ENCODE measurements at regions not wholly inside any gene's neighbourhood (a gene's known extent, or its start where the extent isn't known, plus 50 kb on each side); places are given as distances from the start of the nearest gene placed in this dataset.

- TF ChIP-seq ZBTB33 (IDR thresholded peaks at IDR 0.05) (no peak), JUND (IDR thresholded peaks at IDR 0.05) (no peak), RAD21 (IDR thresholded peaks at IDR 0.05) (no peak), FOXA2 (IDR thresholded peaks at IDR 0.05) (no peak), FOXA1 (IDR thresholded peaks at IDR 0.05) (no peak)
These were observed 331.1 kb downstream of the FSIP2 start (continued) for GRCh38 chr2:186069676-186070075.

GRCh38 chr2:186085226-186085625 lies 346.6 kb downstream of the FSIP2 start:
- Histone ChIP-seq H3K36me3 (ENCODE audit: control insufficient read depth in 4 of 4, insufficient read depth in 3 of 4, low read depth in 1 of 4, low read length in 3 of 4) (no peaks in the 10 kb centered on the region), H3K27ac (ENCODE audit: low read depth in 1 of 2, low read length in 2 of 2) (no peak overlapping the region), H3K9me3 (ENCODE audit: control insufficient read depth in 4 of 4, low read length in 3 of 4) (no peaks in the 10 kb centered on the region), H3K4me3 (ENCODE audit: low read depth in 1 of 3, low read length in 3 of 3) (no peak overlapping the region), H3K27me3 (ENCODE audit: control insufficient read depth in 4 of 4, insufficient read depth in 4 of 4, low read length in 3 of 4) (no peaks in the 10 kb centered on the region), H3K4me1 (ENCODE audit: control insufficient read depth in 4 of 4, insufficient read depth in 4 of 4, low read length in 3 of 4) (no peaks in the 10 kb centered on the region), H3K9ac (ENCODE audit: low read depth in 1 of 2, low read length in 2 of 2) (no peak overlapping the region)
- DNase-seq (ENCODE audit: low spot score): no peak
- no peak for TF ChIP-seq MAX (IDR thresholded peaks at IDR 0.05)
- TF ChIP-seq TAF1 (conservative IDR thresholded peaks at IDR 0.05): no peak
- TF ChIP-seq GABPA (IDR thresholded peaks at IDR 0.05 in 1 of 2, conservative IDR thresholded peaks at IDR 0.05 in 1 of 2): no peak
- no peak for TF ChIP-seq JUND (IDR thresholded peaks at IDR 0.05)
- TF ChIP-seq YY1 (IDR thresholded peaks at IDR 0.05): no peak
- TF ChIP-seq RXRA (IDR thresholded peaks at IDR 0.05): no peak
- no peak for TF ChIP-seq REST (IDR thresholded peaks at IDR 0.05)
- TF ChIP-seq HNF4A (conservative IDR thresholded peaks at IDR 0.05): no peak
- WGBS: 83% methylated on average over 1 of the region's 1 CpG

- H3K9me3 ChIP-seq (ENCODE audit: control insufficient read depth in 4 of 4, low read length in 3 of 4): no peaks in the 10 kb centered on the region
- no peaks in the 10 kb centered on the region for H3K36me3 ChIP-seq (ENCODE audit: control insufficient read depth in 4 of 4, insufficient read depth in 3 of 4, low read depth in 1 of 4, low read length in 3 of 4)
- H3K4me1 ChIP-seq (ENCODE audit: control insufficient read depth in 4 of 4, insufficient read depth in 4 of 4, low read length in 3 of 4): no peaks in the 10 kb centered on the region
- no peak overlapping the region for H3K9ac ChIP-seq (ENCODE audit: low read depth in 1 of 2, low read length in 2 of 2)
- no peak for DNase-seq (ENCODE audit: low spot score)
- no peak overlapping the region for H3K27ac ChIP-seq (ENCODE audit: low read depth in 1 of 2, low read length in 2 of 2)
- WGBS: 86% methylated on average over 1 of the region's 1 CpG
- no peaks in the 10 kb centered on the region for H3K27me3 ChIP-seq (ENCODE audit: control insufficient read depth in 4 of 4, insufficient read depth in 4 of 4, low read length in 3 of 4)
- H3K4me3 ChIP-seq (ENCODE audit: low read depth in 1 of 3, low read length in 3 of 3): no peak overlapping the region
- TF ChIP-seq ATF3 (IDR thresholded peaks at IDR 0.05) (no peak), CTCF (IDR thresholded peaks at IDR 0.05; ENCODE audit: low read depth, low read length, missing input control) (no peak), FOXA1 (IDR thresholded peaks at IDR 0.05) (no peak), NR2F2 (IDR thresholded peaks at IDR 0.05) (no peak), FOXA2 (IDR thresholded peaks at IDR 0.05) (no peak), RXRA (IDR thresholded peaks at IDR 0.05) (no peak), MAX (IDR thresholded peaks at IDR 0.05) (no peak), RAD21 (IDR thresholded peaks at IDR 0.05) (no peak), ZBTB33 (IDR thresholded peaks at IDR 0.05) (no peak), REST (IDR thresholded peaks at IDR 0.05) (no peak), JUND (IDR thresholded peaks at IDR 0.05) (no peak), HNF4A (conservative IDR thresholded peaks at IDR 0.05) (no peak), GABPA (IDR thresholded peaks at IDR 0.05 in 1 of 2, conservative IDR thresholded peaks at IDR 0.05 in 1 of 2) (no peak)
These were observed 354.6 kb downstream of the FSIP2 start for GRCh38 chr2:186093174-186093573.

Measured in liver (tissue), 8 donors.